ENCODE measurements at regions not wholly inside any gene's neighbourhood (a gene's known extent, or its start where the extent isn't known, plus 50 kb on each side); places are given as distances from the start of the nearest gene placed in this dataset.

DNA sequence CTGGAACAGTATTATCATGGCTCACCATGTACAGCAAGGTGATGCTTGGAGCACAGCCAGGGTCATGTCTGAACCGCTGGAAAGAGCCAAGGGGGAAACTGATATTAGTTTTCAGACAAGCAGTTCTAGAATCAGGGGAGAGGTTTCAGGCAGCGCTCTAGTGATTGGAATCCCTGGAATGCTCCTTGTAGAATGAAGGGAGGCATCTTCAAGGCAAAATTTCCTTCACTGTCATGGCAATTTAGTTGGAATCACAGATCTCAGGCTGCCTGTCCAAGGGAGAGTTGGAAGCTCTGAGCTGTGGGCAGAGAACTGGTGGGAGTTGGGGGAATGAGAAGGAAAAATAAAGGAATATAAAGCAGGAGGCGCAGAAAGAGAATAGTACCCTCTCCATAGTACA, 737.1 kb downstream of the PTPRU start:
- no peak for DNase-seq (ENCODE audit: extremely low spot score)
- TF ChIP-seq, protein P1, sequence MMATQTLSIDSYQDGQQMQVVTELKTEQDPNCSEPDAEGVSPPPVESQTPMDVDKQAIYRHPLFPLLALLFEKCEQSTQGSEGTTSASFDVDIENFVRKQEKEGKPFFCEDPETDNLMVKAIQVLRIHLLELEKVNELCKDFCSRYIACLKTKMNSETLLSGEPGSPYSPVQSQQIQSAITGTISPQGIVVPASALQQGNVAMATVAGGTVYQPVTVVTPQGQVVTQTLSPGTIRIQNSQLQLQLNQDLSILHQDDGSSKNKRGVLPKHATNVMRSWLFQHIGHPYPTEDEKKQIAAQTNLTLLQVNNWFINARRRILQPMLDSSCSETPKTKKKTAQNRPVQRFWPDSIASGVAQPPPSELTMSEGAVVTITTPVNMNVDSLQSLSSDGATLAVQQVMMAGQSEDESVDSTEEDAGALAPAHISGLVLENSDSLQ (IDR thresholded peaks at IDR 0.05): no peak
- TF ChIP-seq TARDBP (IDR thresholded peaks at IDR 0.05) (no peak), FOXK2 (IDR thresholded peaks at IDR 0.05) (no peak), L3MBTL2 (conservative IDR thresholded peaks at IDR 0.05) (no peak), HDGF (IDR thresholded peaks at IDR 0.05; ENCODE audit: borderline replicate concordance) (no peak), NFRKB (IDR thresholded peaks at IDR 0.05) (no peak), BHLHE40 (IDR thresholded peaks at IDR 0.05; ENCODE audit: borderline replicate concordance) (no peak), ZNF384 (IDR thresholded peaks at IDR 0.05) (no peak)
- ChIA-PET POLR2A (no interaction called here), CTCF (no interaction called here)

DNA sequence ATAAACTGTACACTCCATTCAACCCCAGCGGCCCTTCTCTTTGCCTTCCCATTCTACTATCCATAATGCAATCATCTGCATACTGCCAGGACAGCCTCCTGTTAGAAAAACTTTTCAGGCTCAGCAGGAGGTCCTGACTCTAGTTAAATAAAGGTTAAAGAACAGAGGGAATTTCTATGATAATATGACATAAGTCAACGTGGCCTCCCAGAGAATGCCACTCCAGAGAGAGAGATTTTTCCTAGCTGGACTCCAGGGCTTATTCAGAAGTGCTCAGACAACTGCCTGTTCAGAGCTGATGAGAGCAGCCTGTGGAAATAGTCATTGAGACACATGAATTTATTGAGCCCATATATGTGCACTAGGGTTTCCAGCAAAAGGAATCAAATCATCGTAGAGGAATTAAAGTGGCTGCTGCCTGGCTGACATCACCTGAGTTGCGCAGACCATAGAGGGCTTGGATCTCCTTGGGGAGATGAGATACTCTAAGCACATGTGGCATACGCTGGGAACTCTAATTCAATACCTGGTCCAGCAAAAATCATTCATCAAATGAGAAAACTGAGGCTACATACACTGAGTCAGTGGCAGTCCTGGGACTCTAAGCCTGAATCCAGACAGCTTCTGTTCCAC, 736.2 kb downstream of the PTPRU start:
- ChIA-PET POLR2A (no interaction called here), CTCF (no interaction called here)
- DNase-seq (ENCODE audit: extremely low spot score): no peak
- TF ChIP-seq NFRKB (IDR thresholded peaks at IDR 0.05): no peak
- no peak for TF ChIP-seq ZNF384 (IDR thresholded peaks at IDR 0.05)
- no peak for TF ChIP-seq SP1 (IDR thresholded peaks at IDR 0.05)
- no peak for TF ChIP-seq ELF4 (IDR thresholded peaks at IDR 0.05)
- TF ChIP-seq FOXK2 (IDR thresholded peaks at IDR 0.05): no peak
- no peak for TF ChIP-seq SUZ12 (IDR thresholded peaks at IDR 0.05)
- TF ChIP-seq CTBP1 (IDR thresholded peaks at IDR 0.05; ENCODE audit: borderline replicate concordance): no peak
- TF ChIP-seq ARNT (IDR thresholded peaks at IDR 0.05): no peak
- TF ChIP-seq TARDBP (IDR thresholded peaks at IDR 0.05): no peak
- TF ChIP-seq BHLHE40 (IDR thresholded peaks at IDR 0.05; ENCODE audit: borderline replicate concordance): no peak
- no peak for TF ChIP-seq L3MBTL2 (conservative IDR thresholded peaks at IDR 0.05)

DNA sequence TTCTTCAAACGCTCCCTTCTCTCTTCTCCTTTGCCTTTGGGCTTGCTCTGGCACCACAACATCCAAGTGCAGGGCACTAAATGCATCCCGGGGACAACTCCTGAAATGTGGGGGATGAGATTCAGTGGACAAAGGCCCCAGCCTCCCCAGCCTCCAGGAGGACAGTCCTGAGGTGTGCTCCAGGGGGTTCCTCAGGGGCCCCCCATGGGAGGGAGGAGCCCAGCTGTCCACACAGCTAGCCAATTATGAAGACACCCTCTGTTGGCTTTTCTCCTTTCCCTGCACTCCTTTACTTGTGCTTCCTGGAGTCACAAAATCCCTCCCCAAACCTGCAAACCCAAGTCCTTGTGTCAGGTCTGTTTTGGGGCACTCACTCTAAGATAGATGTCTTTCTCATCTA, 735.4 kb downstream of the PTPRU start:
- CTCF ChIA-PET: no interaction called here
- no peak for DNase-seq (ENCODE audit: extremely low spot score)
- TF ChIP-seq FOXA1 (IDR thresholded peaks at IDR 0.05) (no peak), LEF1 (IDR thresholded peaks at IDR 0.05; ENCODE audit: borderline replicate concordance) (no peak), FOXM1 (IDR thresholded peaks at IDR 0.05; ENCODE audit: borderline replicate concordance) (no peak), TARDBP (IDR thresholded peaks at IDR 0.05) (no peak), SUZ12 (IDR thresholded peaks at IDR 0.05) (no peak), CTBP1 (IDR thresholded peaks at IDR 0.05; ENCODE audit: borderline replicate concordance) (no peak), NFRKB (IDR thresholded peaks at IDR 0.05) (no peak), SP1 (IDR thresholded peaks at IDR 0.05) (no peak), ARNT (IDR thresholded peaks at IDR 0.05) (no peak), HDGF (IDR thresholded peaks at IDR 0.05; ENCODE audit: borderline replicate concordance) (no peak)
- POLR2A ChIA-PET: no interaction called here

DNA sequence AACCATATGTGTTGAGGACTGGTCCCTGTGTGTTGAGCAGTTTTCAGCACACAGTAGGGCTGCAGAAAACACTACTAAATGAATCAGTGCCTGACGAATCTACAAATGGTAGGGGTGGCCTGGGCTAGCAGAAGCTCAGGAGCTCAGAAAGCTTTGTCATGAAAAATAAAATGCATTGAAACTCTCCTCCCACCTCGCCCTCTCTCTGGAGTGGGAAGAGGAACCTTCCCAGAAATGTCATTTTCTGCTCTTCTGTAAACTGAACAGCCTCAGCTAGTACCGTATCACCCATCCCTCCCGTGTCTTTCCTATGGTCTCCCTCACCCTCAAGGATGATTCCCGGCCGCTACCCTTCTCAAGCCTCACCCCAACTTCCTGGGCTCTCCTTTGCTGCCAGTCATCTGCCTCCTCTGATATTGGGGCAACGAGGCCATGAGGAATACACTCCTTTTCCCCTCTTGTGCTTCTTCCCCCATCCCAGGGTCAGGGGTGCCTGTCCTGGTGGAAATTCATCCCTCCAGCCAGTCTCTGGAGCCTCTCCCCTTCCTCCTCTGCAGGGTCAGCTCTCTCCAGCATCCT, 734.5 kb downstream of the PTPRU start:
- ChIA-PET POLR2A (no interaction called here), CTCF (no interaction called here)
- no peak for DNase-seq (ENCODE audit: extremely low spot score)
- TF ChIP-seq ELF4 (IDR thresholded peaks at IDR 0.05): no peak
- no peak for TF ChIP-seq LEF1 (IDR thresholded peaks at IDR 0.05; ENCODE audit: borderline replicate concordance)
- no peak for TF ChIP-seq BHLHE40 (IDR thresholded peaks at IDR 0.05; ENCODE audit: borderline replicate concordance)
- no peak for TF ChIP-seq ZNF384 (IDR thresholded peaks at IDR 0.05)
- TF ChIP-seq, protein P1 (IDR thresholded peaks at IDR 0.05): no peak
- TF ChIP-seq SP1 (IDR thresholded peaks at IDR 0.05): no peak
- no peak for TF ChIP-seq FOXK2 (IDR thresholded peaks at IDR 0.05)
- TF ChIP-seq FOXM1 (IDR thresholded peaks at IDR 0.05; ENCODE audit: borderline replicate concordance): no peak
- TF ChIP-seq HDGF (IDR thresholded peaks at IDR 0.05; ENCODE audit: borderline replicate concordance): no peak
- no peak for TF ChIP-seq SUZ12 (IDR thresholded peaks at IDR 0.05)
- TF ChIP-seq L3MBTL2 (conservative IDR thresholded peaks at IDR 0.05): no peak
- no peak for TF ChIP-seq FOXA1 (IDR thresholded peaks at IDR 0.05)
- TF ChIP-seq TARDBP (IDR thresholded peaks at IDR 0.05): no peak
- TF ChIP-seq CTBP1 (IDR thresholded peaks at IDR 0.05; ENCODE audit: borderline replicate concordance): no peak

DNA sequence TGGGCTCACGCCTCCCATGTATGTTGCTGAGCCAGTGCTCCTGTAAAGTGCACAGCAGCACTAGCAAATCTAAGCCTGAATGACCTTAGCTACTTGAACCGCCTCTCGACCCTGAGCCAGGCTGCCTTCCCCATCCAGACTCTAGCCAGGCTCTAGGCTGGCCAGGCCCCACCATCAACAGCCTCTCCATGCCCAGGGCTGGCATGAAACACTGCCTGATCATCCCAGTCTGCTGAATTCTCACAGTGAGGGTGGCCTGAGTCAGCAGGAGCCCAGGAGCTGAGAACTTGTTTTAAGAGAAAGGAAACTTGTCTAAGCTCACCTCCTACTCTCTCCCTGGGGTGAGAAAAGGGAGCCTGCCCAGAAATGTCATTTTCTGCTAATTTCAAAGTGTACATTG, 733.3 kb downstream of the PTPRU start:
- CTCF ChIA-PET: no interaction called here
- POLR2A ChIA-PET: no interaction called here
- TF ChIP-seq NFRKB (IDR thresholded peaks at IDR 0.05): no peak
- DNase-seq (ENCODE audit: extremely low spot score): no peak

DNA sequence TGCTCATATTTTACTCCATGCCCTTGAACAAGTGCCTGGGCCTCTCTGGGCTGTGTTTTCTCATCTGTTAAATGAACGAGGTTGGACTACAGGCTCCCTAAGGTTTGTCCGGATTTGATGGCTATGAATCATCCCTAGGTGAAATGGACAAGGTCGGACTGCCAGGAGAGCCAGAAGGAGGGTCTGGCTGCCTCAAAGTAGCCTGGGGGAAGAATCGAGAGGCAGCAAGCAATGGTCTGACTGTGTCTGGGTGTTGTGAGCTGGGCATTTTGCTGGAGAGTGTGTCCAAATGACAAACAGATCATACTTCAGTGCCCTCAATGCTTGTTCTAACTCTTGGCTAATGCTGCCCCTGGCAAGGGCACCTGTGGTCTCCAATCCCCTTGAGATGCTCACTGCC, 730.9 kb downstream of the PTPRU start:
- ChIA-PET POLR2A (no interaction called here), CTCF (no interaction called here)
- DNase-seq (ENCODE audit: extremely low spot score): no peak
- no peak for TF ChIP-seq FOXM1 (IDR thresholded peaks at IDR 0.05; ENCODE audit: borderline replicate concordance)
- no peak for TF ChIP-seq NFRKB (IDR thresholded peaks at IDR 0.05)
- TF ChIP-seq, protein P1 (IDR thresholded peaks at IDR 0.05): no peak

DNA sequence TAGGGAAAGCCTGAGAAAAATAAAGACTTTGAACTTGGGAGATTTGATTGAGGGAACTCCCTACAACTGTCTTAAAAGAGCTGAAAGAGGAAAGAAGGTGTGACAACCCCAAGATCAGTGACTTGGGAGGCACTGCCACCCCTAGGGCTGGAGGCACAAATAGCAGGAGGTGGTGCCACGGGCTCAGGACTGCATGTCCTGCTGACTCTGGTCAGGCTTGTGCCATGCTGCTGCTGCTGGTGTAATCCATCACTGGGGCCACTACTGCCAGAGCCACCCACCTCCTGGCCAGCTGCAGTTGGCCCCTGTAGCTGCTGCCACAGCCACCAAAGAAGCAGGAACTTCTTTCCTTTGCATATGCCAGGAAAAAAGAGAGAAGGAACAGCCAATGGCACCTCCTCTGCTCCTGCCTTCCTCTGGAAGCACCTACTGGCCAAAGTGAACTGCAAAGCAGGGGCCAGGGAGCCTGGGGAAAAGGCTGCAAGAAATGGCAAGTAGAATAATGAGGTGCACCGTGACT, 730.3 kb downstream of the PTPRU start:
- ChIA-PET CTCF (no interaction called here), POLR2A (no interaction called here)
- DNase-seq (ENCODE audit: extremely low spot score): no peak
- TF ChIP-seq FOXM1 (IDR thresholded peaks at IDR 0.05; ENCODE audit: borderline replicate concordance) (no peak), ARNT (IDR thresholded peaks at IDR 0.05) (no peak), HDGF (IDR thresholded peaks at IDR 0.05; ENCODE audit: borderline replicate concordance) (no peak), FOXK2 (IDR thresholded peaks at IDR 0.05) (no peak), SUZ12 (IDR thresholded peaks at IDR 0.05) (no peak), BHLHE40 (IDR thresholded peaks at IDR 0.05; ENCODE audit: borderline replicate concordance) (no peak), ELF4 (IDR thresholded peaks at IDR 0.05) (no peak), L3MBTL2 (conservative IDR thresholded peaks at IDR 0.05) (no peak), CTBP1 (IDR thresholded peaks at IDR 0.05; ENCODE audit: borderline replicate concordance) (no peak), LEF1 (IDR thresholded peaks at IDR 0.05; ENCODE audit: borderline replicate concordance) (no peak), SP1 (IDR thresholded peaks at IDR 0.05) (no peak)
- TF ChIP-seq, protein P1 (IDR thresholded peaks at IDR 0.05): no peak
